ENCODE measurements at regions not wholly inside any gene's neighbourhood (a gene's known extent, or its start where the extent isn't known, plus 50 kb on each side); places are given as distances from the start of the nearest gene placed in this dataset.

GRCh38 chr14:98385851-98386250 is 886.1 kb downstream of the BCL11B start:
- Histone ChIP-seq H3K4me1 (no peaks in the 10 kb centered on the region), H3K9me3 (no peaks in the 10 kb centered on the region), H3K36me3 (no peaks in the 10 kb centered on the region), H3K4me3 (no peak overlapping the region), H3K27me3 (peaks cover 0 to 10% (median 0%) of the 10 kb centered on the region in 4 donors), H3K27ac (replicated peaks in 1 of 4) (no peak overlapping the region)
- intact Hi-C loops (cut with DNase I), result no loop called here
- DNase-seq (ENCODE audit: extremely low spot score), result peak; percentile 91
- TF ChIP-seq POLR2AphosphoS5 (IDR thresholded peaks at IDR 0.05) (no peak), CTCF (IDR thresholded peaks at IDR 0.05) (no peak), EP300 (IDR thresholded peaks at IDR 0.05) (no peak), POLR2A (IDR thresholded peaks at IDR 0.05; ENCODE audit: low read depth) (no peak)
- WGBS, result 86% methylated on average over 3 of the region's 3 CpGs

- TF ChIP-seq POLR2A (IDR thresholded peaks at IDR 0.05; ENCODE audit: low read depth) (no peak), CTCF (IDR thresholded peaks at IDR 0.05) (no peak), POLR2AphosphoS5 (IDR thresholded peaks at IDR 0.05) (no peak), EP300 (IDR thresholded peaks at IDR 0.05) (no peak)
- Histone ChIP-seq H3K27me3 (no peaks in the 10 kb centered on the region), H3K27ac (replicated peaks in 1 of 4) (no peak overlapping the region), H3K4me1 (no peaks in the 10 kb centered on the region), H3K36me3 (no peaks in the 10 kb centered on the region), H3K9me3 (no peaks in the 10 kb centered on the region), H3K4me3 (no peak overlapping the region)
- 76% methylated on average over 3 of the region's 3 CpGs for WGBS
- intact Hi-C loops (cut with DNase I), result no loop called here
- no peak for DNase-seq (ENCODE audit: extremely low spot score)
These were observed 880.9 kb downstream of the BCL11B start for GRCh38 chr14:98391061-98391460.

- Histone ChIP-seq H3K4me3 (no peak overlapping the region), H3K27ac (replicated peaks in 1 of 4) (no peak overlapping the region), H3K36me3 (no peaks in the 10 kb centered on the region), H3K4me1 (no peaks in the 10 kb centered on the region), H3K9me3 (no peaks in the 10 kb centered on the region), H3K27me3 (no peaks in the 10 kb centered on the region)
- DNase-seq (ENCODE audit: extremely low spot score), result no peak
- TF ChIP-seq POLR2AphosphoS5 (IDR thresholded peaks at IDR 0.05) (no peak), POLR2A (IDR thresholded peaks at IDR 0.05; ENCODE audit: low read depth) (no peak), EP300 (IDR thresholded peaks at IDR 0.05) (no peak), CTCF (IDR thresholded peaks at IDR 0.05) (no peak)
- intact Hi-C loops (cut with DNase I), result no loop called here
- 75% methylated on average over 1 of the region's 4 CpGs for WGBS
These were observed 878.5 kb downstream of the BCL11B start for GRCh38 chr14:98393527-98393926.

- TF ChIP-seq POLR2A (IDR thresholded peaks at IDR 0.05; ENCODE audit: low read depth), result no peak
- no peak for TF ChIP-seq EP300 (IDR thresholded peaks at IDR 0.05)
- TF ChIP-seq CTCF (IDR thresholded peaks at IDR 0.05), result no peak
- no peak for TF ChIP-seq POLR2AphosphoS5 (IDR thresholded peaks at IDR 0.05)
- no peak overlapping the region for H3K27ac ChIP-seq (replicated peaks in 1 of 4)
- no peaks in the 10 kb centered on the region for H3K9me3 ChIP-seq
- H3K4me3 ChIP-seq, result no peak overlapping the region
- intact Hi-C loops (cut with DNase I), result no loop called here
- H3K4me1 ChIP-seq, result no peaks in the 10 kb centered on the region
- no peaks in the 10 kb centered on the region for H3K36me3 ChIP-seq
- DNase-seq (ENCODE audit: extremely low spot score), result peak; percentile 60
- no peaks in the 10 kb centered on the region for H3K27me3 ChIP-seq
These were observed 867.2 kb downstream of the BCL11B start for GRCh38 chr14:98404811-98405210.

GRCh38 chr14:98408024-98408555 is 863.9 kb downstream of the BCL11B start:
- no peaks in the 10 kb centered on the region for H3K4me1 ChIP-seq
- TF ChIP-seq POLR2A (IDR thresholded peaks at IDR 0.05; ENCODE audit: low read depth) (no peak), POLR2AphosphoS5 (IDR thresholded peaks at IDR 0.05) (no peak), CTCF (IDR thresholded peaks at IDR 0.05) (no peak), EP300 (IDR thresholded peaks at IDR 0.05) (no peak)
- WGBS, result 74% methylated on average over 6 of the region's 6 CpGs
- no peaks in the 10 kb centered on the region for H3K9me3 ChIP-seq
- no peaks in the 10 kb centered on the region for H3K27me3 ChIP-seq
- H3K36me3 ChIP-seq, result no peaks in the 10 kb centered on the region
- H3K4me3 ChIP-seq, result no peak overlapping the region
- H3K27ac ChIP-seq (replicated peaks in 1 of 4), result no peak overlapping the region
- intact Hi-C loops (cut with DNase I), result no loop called here
- DNase-seq (ENCODE audit: extremely low spot score), result peak; percentile 80
